IMR-90 (cell line): ENCODE measurements at regions not wholly inside any gene's neighbourhood (a gene's known extent, or its start where the extent isn't known, plus 50 kb on each side); places are given as distances from the start of the nearest gene placed in this dataset.

Source experiments
- ATAC-seq: fragments of 200-7000 bp; cut with Tn5 transposase; 2 replicates; pipeline ENCODE4 v1.9.1; 2020; ENCODE audit warnings: low read depth, mild to moderate bottlenecking, moderate library complexity
- BruUV-seq: library from RNA; stranded (reverse); fragments of 400-500 nt; replicated peaks from 2 replicates; lab custom pipeline; 2021; lab: Mats Ljungman, UMichigan
- CTCF ChIA-PET: fragments of 300-600 bp; formaldehyde crosslinking; extraction: SDS; loops from one replicate; lab custom pipeline; 2021; ENCODE audit warnings: antibody characterized with exemption; lab: Yijun Ruan, JAX
- POLR2A ChIA-PET: fragments of 300-600 bp; sonication (Branson Sonifier 250); formaldehyde crosslinking; loops from one replicate; lab custom pipeline; 2022; ENCODE audit warnings: antibody characterized with exemption; ENCODE audit not compliant: unreplicated experiment; lab: Charles Lee
- DNase-seq: peaks from one replicate; pipeline ENCODE4 v3.0.0; 2013
- H2AFZ ChIP-seq: replicated peaks from 2 replicates; pipeline ENCODE3; 2013; ENCODE audit warnings: low read length, mild to moderate bottlenecking; ENCODE audit not compliant: poor library complexity
- H2AK5ac ChIP-seq: 2 replicates; pipeline ENCODE4 v1.6.1; 2013; ENCODE audit warnings: low read depth, low read length, inconsistent platforms
- H2AK9ac ChIP-seq: replicated peaks from 2 replicates; pipeline ENCODE3; 2013; ENCODE audit warnings: mild to moderate bottlenecking, low read depth, low read length, moderate library complexity; ENCODE audit not compliant: poor library complexity
- H2BK120ac ChIP-seq: 2 replicates; pipeline ENCODE4 v1.6.1; 2013; ENCODE audit warnings: low read depth, low read length, inconsistent platforms
- H2BK15ac ChIP-seq: 3 replicates; pipeline ENCODE4 v1.6.1; 2013; ENCODE audit warnings: low read depth, low read length, inconsistent platforms
- H2BK20ac ChIP-seq: 2 replicates; pipeline ENCODE4 v1.6.1; 2013; ENCODE audit warnings: low read depth, mild to moderate bottlenecking, inconsistent platforms, low read length, moderate library complexity
- H2BK5ac ChIP-seq: 2 replicates; pipeline ENCODE4 v1.6.1; 2013; ENCODE audit warnings: mild to moderate bottlenecking, low read depth, low read length, inconsistent platforms; ENCODE audit not compliant: poor library complexity, severe bottlenecking
- H3K14ac ChIP-seq: replicated peaks from 2 replicates; pipeline ENCODE4 v1.6.1; 2013; ENCODE audit warnings: low read depth, low read length, inconsistent platforms
- H3K18ac ChIP-seq: 2 replicates; pipeline ENCODE4 v1.6.1; 2013; ENCODE audit warnings: low read depth, low read length, control low read depth
- H3K23ac ChIP-seq: 2 replicates; pipeline ENCODE4 v1.6.1; 2013; ENCODE audit warnings: low read depth, low read length, inconsistent platforms
- H3K27ac ChIP-seq: 2 replicates; pipeline ENCODE4 v1.5.1; 2013; ENCODE audit warnings: mild to moderate bottlenecking, control low read depth, low read length; ENCODE audit not compliant: insufficient read depth
- H3K27me3 ChIP-seq: 2 replicates; pipeline ENCODE4 v1.6.1; 2013; ENCODE audit warnings: low read length; ENCODE audit not compliant: control insufficient read depth, insufficient read depth
- H3K36me3 ChIP-seq: 2 replicates; pipeline ENCODE4 v1.6.1; 2013; ENCODE audit warnings: low read length, mixed read lengths; ENCODE audit not compliant: control insufficient read depth, insufficient read depth
- H3K4ac ChIP-seq: 2 replicates; pipeline ENCODE4 v1.6.1; 2013; ENCODE audit warnings: low read depth, low read length, inconsistent platforms
- H3K4me1 ChIP-seq: 2 replicates; pipeline ENCODE4 v1.6.1; 2013; ENCODE audit warnings: low read length, mixed read lengths; ENCODE audit not compliant: control insufficient read depth, insufficient read depth
- H3K4me2 ChIP-seq: 2 replicates; pipeline ENCODE4 v1.6.1; 2013; ENCODE audit warnings: low read depth, mild to moderate bottlenecking, control low read depth, low read length, moderate library complexity
- H3K4me3 ChIP-seq: 2 replicates; pipeline ENCODE4 v1.5.1; 2013; ENCODE audit warnings: low read depth, mild to moderate bottlenecking, control low read depth, low read length, moderate library complexity; ENCODE audit not compliant: insufficient read depth
- H3K56ac ChIP-seq: 2 replicates; pipeline ENCODE4 v1.6.1; 2013; ENCODE audit warnings: low read length, inconsistent platforms; ENCODE audit not compliant: insufficient read depth; ENCODE audit errors: extremely low read depth
- H3K79me1 ChIP-seq, 2 experiments: 2 replicates each; pipeline ENCODE4 v1.6.1; 2013; ENCODE audit warnings: low read length in 2 of 2, inconsistent platforms in 1 of 2, low read depth in 1 of 2
- H3K9ac ChIP-seq: 2 replicates; pipeline ENCODE4 v1.6.1; 2013; ENCODE audit warnings: low read depth, low read length, control low read depth
- H3K9me1 ChIP-seq: 2 replicates; pipeline ENCODE4 v1.6.1; 2013; ENCODE audit warnings: low read length, inconsistent platforms; ENCODE audit not compliant: insufficient read depth
- H3K9me3 ChIP-seq: 2 replicates; pipeline ENCODE4 v1.6.1; 2013; ENCODE audit warnings: low read length; ENCODE audit not compliant: control insufficient read depth, insufficient read depth
- H4K20me1 ChIP-seq: 2 replicates; pipeline ENCODE4 v1.6.1; 2013; ENCODE audit warnings: low read length, inconsistent platforms; ENCODE audit not compliant: insufficient read depth
- H4K5ac ChIP-seq: 2 replicates; pipeline ENCODE4 v1.6.1; 2013; ENCODE audit warnings: mild to moderate bottlenecking, low read depth, low read length, control low read depth
- H4K8ac ChIP-seq, 2 experiments: 2 replicates each; pipeline ENCODE4 v1.6.1; 2013; ENCODE audit warnings: low read depth in 2 of 2, low read length in 2 of 2, control low read depth in 1 of 2, inconsistent platforms in 1 of 2
- H4K91ac ChIP-seq: 2 replicates; pipeline ENCODE4 v1.6.1; 2013; ENCODE audit warnings: low read depth, low read length, inconsistent platforms; ENCODE audit not compliant: insufficient read depth
- BHLHE40 ChIP-seq: fragments of 150-350 bp; IDR thresholded peaks from 2 replicates; pipeline ENCODE4 v1.6.1; 2016; ENCODE audit warnings: mild to moderate bottlenecking, low read depth, low read length
- CEBPB ChIP-seq: IDR thresholded peaks from 2 replicates; pipeline ENCODE4 v1.6.1; 2012; ENCODE audit warnings: low read depth, low read length, improper control_type of control experiment
- CHD1 ChIP-seq: IDR thresholded peaks from 2 replicates; pipeline ENCODE4 v1.6.1; 2012; ENCODE audit warnings: low read depth, low read length, improper control_type of control experiment
- CTCF ChIP-seq: conservative IDR thresholded peaks from 2 replicates; pipeline ENCODE4 v1.5.1; 2012; ENCODE audit warnings: mild to moderate bottlenecking, low read depth, low read length, improper control_type of control experiment
- ELK1 ChIP-seq: fragments of 150-350 bp; IDR thresholded peaks from 2 replicates; pipeline ENCODE4 v1.6.1; 2016; ENCODE audit warnings: low read depth, mild to moderate bottlenecking, low read length, moderate library complexity, borderline replicate concordance
- FOS ChIP-seq: fragments of 150-350 bp; IDR thresholded peaks from 2 replicates; pipeline ENCODE4 v1.6.1; 2016; ENCODE audit warnings: low read depth, low read length
- MAFK ChIP-seq: IDR thresholded peaks from 2 replicates; pipeline ENCODE4 v1.6.1; 2012; ENCODE audit warnings: low read depth, low read length, improper control_type of control experiment
- MAZ ChIP-seq: IDR thresholded peaks from 2 replicates; pipeline ENCODE4 v1.6.1; 2012; ENCODE audit warnings: low read depth, mild to moderate bottlenecking, low read length, improper control_type of control experiment, moderate library complexity, borderline replicate concordance
- MXI1 ChIP-seq: IDR thresholded peaks from 2 replicates; pipeline ENCODE4 v1.6.1; 2012; ENCODE audit warnings: low read depth, mild to moderate bottlenecking, low read length, moderate library complexity, borderline replicate concordance
- NFE2L2 ChIP-seq: fragments of 150-350 bp; IDR thresholded peaks from 2 replicates; pipeline ENCODE4 v1.6.1; 2016; ENCODE audit warnings: low read depth, mild to moderate bottlenecking, low read length
- POLR2A ChIP-seq: IDR thresholded peaks from 2 replicates; pipeline ENCODE4 v1.6.1; 2012; ENCODE audit warnings: mild to moderate bottlenecking, low read depth, low read length
- RAD21 ChIP-seq: IDR thresholded peaks from 2 replicates; pipeline ENCODE4 v1.6.1; 2012; ENCODE audit warnings: low read length, improper control_type of control experiment
- RCOR1 ChIP-seq: IDR thresholded peaks from 2 replicates; pipeline ENCODE4 v1.6.1; 2012; ENCODE audit warnings: mild to moderate bottlenecking, low read length, improper control_type of control experiment; ENCODE audit not compliant: insufficient replicate concordance
- RFX5 ChIP-seq: IDR thresholded peaks from 2 replicates; pipeline ENCODE4 v1.8.0; 2012; ENCODE audit warnings: low read depth, mild to moderate bottlenecking, low read length, moderate library complexity
- SMC3 ChIP-seq: fragments of 150-350 bp; IDR thresholded peaks from 2 replicates; pipeline ENCODE4 v1.6.1; 2016; ENCODE audit warnings: low read depth, mild to moderate bottlenecking, antibody characterized with exemption, low read length, moderate library complexity
- USF2 ChIP-seq: fragments of 150-350 bp; IDR thresholded peaks from 2 replicates; pipeline ENCODE4 v1.6.1; 2017; ENCODE audit warnings: mild to moderate bottlenecking, antibody characterized with exemption, low read length, low read depth
- WGBS, 2 experiments: methylation state at CpG; one replicate each; pipeline versions ENCODE4 v1.1.5 to v1.1.7; 2013; ENCODE audit warnings: missing lambda C conversion rate in 2 of 2; ENCODE audit not compliant: insufficient read length in 1 of 2; ENCODE audit errors: extremely low coverage in 2 of 2; 5-methylcytosine and 5-hydroxymethylcytosine counted together
- dilution Hi-C: fragments of 300-500 bp; cut with HindIII; formaldehyde crosslinking; loops from one replicate; pipeline ENCODE4 v1.14.3; 2018; ENCODE audit warnings: low sequenced_read_pairs; ENCODE audit not compliant: unreplicated experiment
- in situ Hi-C: fragments of 300-500 bp; cut with MboI; formaldehyde crosslinking; loops from 3 replicates; pipeline ENCODE4 v1.14.3; 2019; ENCODE audit warnings: low sequenced_read_pairs, inconsistent platforms, mixed read lengths
- intact Hi-C: fragments of 100-400 bp; cut with micrococcal nuclease; formaldehyde crosslinking; loops from 2 replicates; pipeline ENCODE4 v1.10.0; 2022

- Histone ChIP-seq H3K27me3 (no peaks in the 10 kb centered on the region), H3K23ac (no peak overlapping the region), H3K9ac (no peak overlapping the region), H3K9me3 (peaks cover 17% of the 10 kb centered on the region), H3K4ac (no peak overlapping the region), H4K8ac (no peak overlapping the region), H3K56ac (no peak overlapping the region), H3K9me1 (no peaks in the 10 kb centered on the region), H2BK120ac (no peak overlapping the region), H4K91ac (no peak overlapping the region), H3K79me1 (no peaks in the 10 kb centered on the region), H2AK5ac (no peak overlapping the region), H4K20me1 (no peaks in the 10 kb centered on the region), H2BK5ac (no peak overlapping the region), H3K4me2 (no peak overlapping the region), H2BK15ac (no peak overlapping the region), H3K4me3 (no peak overlapping the region), H4K5ac (no peak overlapping the region), H2AK9ac (no peak overlapping the region), H2BK20ac (no peak overlapping the region), H3K27ac (no peak overlapping the region), H3K18ac (no peak overlapping the region), H3K14ac (no peak overlapping the region), H3K4me1 (no peaks in the 10 kb centered on the region), H2AFZ (no peak overlapping the region), H3K36me3 (no peaks in the 10 kb centered on the region)
- intact Hi-C loops (no loop called here), dilution Hi-C loops (no loop called here), in situ Hi-C loops (no loop called here)
- no TSS peak for BruUV-seq
- ChIA-PET POLR2A (no interaction called here), CTCF (no interaction called here)
- TF ChIP-seq RAD21, result no peak
- TF ChIP-seq ELK1, result no peak
- no peak for TF ChIP-seq FOS
- TF ChIP-seq RCOR1, result no peak
- TF ChIP-seq MAFK, result no peak
- no peak for TF ChIP-seq NFE2L2
- TF ChIP-seq USF2, result no peak
- no peak for TF ChIP-seq RFX5
- no peak for TF ChIP-seq CEBPB
- TF ChIP-seq MAZ, result no peak
- TF ChIP-seq BHLHE40, result no peak
- no peak for TF ChIP-seq MXI1
- no peak for TF ChIP-seq CTCF
- no peak for TF ChIP-seq SMC3
- no peak for TF ChIP-seq CHD1
- no peak for TF ChIP-seq POLR2A
- WGBS, 2 experiments, result 17% methylated on average over 2 of the region's 5 CpGs; no CpG with 5 or more reads in 1 of the 2 experiments
- no peak for DNase-seq
- ATAC-seq, result no peak
Observed at GRCh38 chr1:242754926-242755325, 230.4 kb upstream of the PLD5 start.
